Choroid plexus epithelial cell (primary cell): ENCODE measurements at regions not wholly inside any gene's neighbourhood (a gene's known extent, or its start where the extent isn't known, plus 50 kb on each side); places are given as distances from the start of the nearest gene placed in this dataset.

ENCODE experiments used
- DNase-seq: peaks from one replicate; pipeline ENCODE4 v3.0.0-alpha.2; 2010; ENCODE audit warnings: low read depth
- H3K4me3 ChIP-seq: 2 replicates; pipeline ENCODE4 v1.5.1; 2011; ENCODE audit warnings: low read depth, mild to moderate bottlenecking, control low read depth, low read length, moderate library complexity
- TF ChIP-seq, protein P1 (sequence below): conservative IDR thresholded peaks from 2 replicates; pipeline ENCODE4 v1.5.1; 2011; ENCODE audit warnings: low read depth, mild to moderate bottlenecking, control low read depth, inconsistent platforms, low read length, moderate library complexity

DNA sequence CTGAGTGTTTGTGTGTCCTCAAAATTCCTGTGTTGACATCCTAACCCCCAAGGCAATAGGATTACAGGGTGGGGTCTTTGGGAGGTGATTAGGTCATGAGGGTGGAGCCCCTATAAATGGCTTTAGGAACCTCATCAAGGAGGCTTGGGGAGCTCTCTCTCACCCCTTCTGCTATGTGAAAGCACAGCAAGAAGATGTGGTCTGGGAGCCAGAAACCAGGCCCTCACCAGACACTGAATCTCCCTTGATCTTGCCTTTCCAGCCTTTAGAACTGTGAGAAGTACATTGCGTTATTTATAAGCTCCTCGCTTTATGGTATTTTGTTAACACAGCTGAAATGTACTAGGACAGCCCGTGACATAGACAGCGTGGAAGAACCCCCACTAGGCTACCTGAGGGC lies 712.0 kb upstream of the SGCG start:
- TF ChIP-seq, protein P1, sequence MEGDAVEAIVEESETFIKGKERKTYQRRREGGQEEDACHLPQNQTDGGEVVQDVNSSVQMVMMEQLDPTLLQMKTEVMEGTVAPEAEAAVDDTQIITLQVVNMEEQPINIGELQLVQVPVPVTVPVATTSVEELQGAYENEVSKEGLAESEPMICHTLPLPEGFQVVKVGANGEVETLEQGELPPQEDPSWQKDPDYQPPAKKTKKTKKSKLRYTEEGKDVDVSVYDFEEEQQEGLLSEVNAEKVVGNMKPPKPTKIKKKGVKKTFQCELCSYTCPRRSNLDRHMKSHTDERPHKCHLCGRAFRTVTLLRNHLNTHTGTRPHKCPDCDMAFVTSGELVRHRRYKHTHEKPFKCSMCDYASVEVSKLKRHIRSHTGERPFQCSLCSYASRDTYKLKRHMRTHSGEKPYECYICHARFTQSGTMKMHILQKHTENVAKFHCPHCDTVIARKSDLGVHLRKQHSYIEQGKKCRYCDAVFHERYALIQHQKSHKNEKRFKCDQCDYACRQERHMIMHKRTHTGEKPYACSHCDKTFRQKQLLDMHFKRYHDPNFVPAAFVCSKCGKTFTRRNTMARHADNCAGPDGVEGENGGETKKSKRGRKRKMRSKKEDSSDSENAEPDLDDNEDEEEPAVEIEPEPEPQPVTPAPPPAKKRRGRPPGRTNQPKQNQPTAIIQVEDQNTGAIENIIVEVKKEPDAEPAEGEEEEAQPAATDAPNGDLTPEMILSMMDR = no peak

DNA sequence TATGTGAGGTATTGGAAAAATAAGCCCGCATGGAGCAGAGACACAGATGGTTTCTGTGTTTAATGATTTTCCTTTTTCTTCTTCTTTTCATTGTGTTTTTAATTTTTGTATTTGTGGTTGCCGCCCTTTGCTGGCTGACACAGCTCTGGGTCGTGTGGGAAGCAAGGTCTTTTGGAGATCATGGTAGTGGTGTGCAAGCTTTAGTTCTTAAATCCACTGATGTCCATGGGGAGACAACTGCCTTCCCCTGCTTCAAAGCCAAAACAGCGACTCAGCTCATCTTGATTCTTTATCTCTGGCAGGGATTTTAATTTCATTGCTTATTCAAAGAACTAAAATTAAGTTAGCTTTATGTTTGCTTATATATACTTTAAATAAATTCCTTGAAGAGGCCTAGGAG lies 711.3 kb upstream of the SGCG start:
- no peak for DNase-seq
- TF ChIP-seq, protein P1 = no peak
- no peak overlapping the region for H3K4me3 ChIP-seq

More for the DNA sequence above, 712.0 kb upstream of the SGCG start:
- no peak for DNase-seq
- H3K4me3 ChIP-seq = no peak overlapping the region

DNA sequence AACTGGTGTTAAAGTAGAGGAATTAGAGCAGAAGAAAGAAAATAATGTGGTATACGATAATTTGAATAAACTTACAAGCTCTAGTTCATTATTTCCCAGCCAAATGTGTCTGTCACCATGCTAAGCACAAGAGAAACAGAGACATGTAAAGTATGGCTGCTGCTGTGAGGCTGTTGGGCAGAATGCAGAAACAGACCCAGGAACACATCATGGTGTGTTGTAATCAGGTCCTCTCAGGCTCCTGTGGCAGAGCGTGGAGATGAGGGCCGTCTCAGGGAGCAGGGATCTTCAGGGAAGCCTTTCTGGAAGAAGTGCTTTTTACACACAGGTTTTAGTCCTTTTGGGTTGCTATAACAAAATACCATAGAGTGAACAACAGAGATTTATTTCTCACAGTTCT lies 710.7 kb upstream of the SGCG start:
- DNase-seq = no peak
- no peak overlapping the region for H3K4me3 ChIP-seq
- TF ChIP-seq, protein P1 = no peak

DNA sequence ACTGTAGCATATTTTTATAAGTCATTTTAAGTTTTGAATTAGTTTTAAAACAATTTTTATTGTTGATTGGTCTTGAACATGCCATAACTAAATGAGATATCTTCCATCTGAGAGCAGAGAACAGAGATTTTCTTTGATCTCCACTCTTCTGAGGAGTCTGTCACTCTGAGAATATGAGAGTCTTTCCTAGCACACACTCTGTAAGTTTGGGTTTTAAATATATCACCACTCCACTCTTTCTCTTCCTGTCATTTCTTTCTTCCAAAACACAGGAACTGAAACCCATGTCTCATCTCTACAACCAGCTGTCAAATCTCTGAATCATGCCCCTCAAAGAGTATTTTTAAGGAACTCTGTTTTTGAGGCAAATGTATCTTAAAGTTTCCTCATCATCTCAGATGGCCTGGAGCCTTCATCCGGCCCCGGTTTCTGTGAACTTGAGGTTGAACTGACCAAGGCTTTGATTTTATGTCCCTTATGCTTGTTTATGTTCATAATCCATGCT lies 698.2 kb upstream of the SGCG start:
- TF ChIP-seq, protein P1 = no peak
- H3K4me3 ChIP-seq = no peak overlapping the region
- DNase-seq = no peak

DNA sequence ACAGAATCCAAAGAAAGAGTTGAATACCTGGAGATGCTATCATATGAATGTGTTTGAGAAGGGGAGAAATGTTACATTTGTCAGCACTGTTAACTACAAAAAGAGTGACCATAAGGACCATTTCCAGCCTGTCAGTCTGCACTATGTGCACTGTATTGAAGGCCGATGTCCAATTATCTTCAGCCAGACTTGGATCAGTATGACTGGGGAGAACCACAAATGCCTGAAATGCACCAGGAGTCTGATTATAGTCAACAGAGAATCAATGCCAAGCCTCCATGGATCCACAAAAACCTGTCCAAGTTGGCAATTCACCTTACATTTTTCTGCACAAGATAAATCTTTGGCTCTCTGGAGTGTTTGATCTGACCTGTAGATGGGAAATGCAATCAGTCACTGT lies 697.5 kb upstream of the SGCG start:
- H3K4me3 ChIP-seq = no peak overlapping the region
- DNase-seq = no peak
- TF ChIP-seq, protein P1 = no peak

DNA sequence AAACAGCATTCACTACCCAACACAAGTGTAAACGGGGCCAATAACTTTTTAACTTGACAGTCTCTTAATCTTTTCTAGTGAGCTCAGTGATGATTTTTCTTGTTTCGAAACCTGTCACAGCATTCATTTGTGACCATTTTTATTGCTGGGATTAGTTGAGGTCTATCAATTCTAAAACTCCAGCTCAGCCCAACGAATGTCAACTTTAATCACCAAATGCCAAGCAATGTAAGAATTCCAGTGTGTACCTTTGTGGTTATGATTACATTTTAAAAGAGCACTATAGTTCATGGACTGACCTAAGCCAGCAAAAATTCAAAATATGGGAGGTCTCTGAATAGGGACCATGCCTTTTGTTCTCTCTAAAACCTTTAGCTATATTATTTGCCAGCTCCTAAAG lies 694.3 kb upstream of the SGCG start:
- TF ChIP-seq, protein P1 = no peak
- no peak overlapping the region for H3K4me3 ChIP-seq
- DNase-seq = no peak

DNA sequence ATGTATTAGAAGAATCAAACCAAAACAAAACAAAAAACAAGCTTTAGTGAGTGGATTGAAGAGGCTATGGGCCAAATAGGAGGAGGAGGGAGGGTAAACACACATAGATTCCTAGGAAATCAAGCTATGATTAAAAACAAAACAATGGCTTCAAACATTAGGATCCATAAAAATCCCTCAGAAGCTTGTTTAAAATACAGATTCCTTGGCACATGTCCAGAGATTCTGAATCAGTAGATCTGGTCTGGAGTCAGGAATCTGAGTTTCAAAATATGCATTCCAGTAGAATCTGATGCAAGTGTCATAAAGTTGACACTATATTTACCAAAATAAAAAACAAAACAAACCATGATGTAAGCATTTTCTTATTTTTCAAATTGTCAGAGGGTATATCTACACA lies 692.8 kb upstream of the SGCG start:
- no peak overlapping the region for H3K4me3 ChIP-seq
- no peak for DNase-seq
- TF ChIP-seq, protein P1 = no peak
